Stimulated activated CD8-positive, alpha-beta memory T cell treated with anti-CD3 and anti-CD28 coated beads, Interleukin-15, amount 100 ng/mL, for 48 hours (primary cell): ENCODE measurements at regions not wholly inside any gene's neighbourhood (a gene's known extent, or its start where the extent isn't known, plus 50 kb on each side); places are given as distances from the start of the nearest gene placed in this dataset.

Source experiments
- DNase-seq, 2 donors: peaks; one replicate each; pipeline ENCODE4 v3.0.0-alpha.2; 2020; ENCODE audit warnings: low read depth in 2 of 2

DNA sequence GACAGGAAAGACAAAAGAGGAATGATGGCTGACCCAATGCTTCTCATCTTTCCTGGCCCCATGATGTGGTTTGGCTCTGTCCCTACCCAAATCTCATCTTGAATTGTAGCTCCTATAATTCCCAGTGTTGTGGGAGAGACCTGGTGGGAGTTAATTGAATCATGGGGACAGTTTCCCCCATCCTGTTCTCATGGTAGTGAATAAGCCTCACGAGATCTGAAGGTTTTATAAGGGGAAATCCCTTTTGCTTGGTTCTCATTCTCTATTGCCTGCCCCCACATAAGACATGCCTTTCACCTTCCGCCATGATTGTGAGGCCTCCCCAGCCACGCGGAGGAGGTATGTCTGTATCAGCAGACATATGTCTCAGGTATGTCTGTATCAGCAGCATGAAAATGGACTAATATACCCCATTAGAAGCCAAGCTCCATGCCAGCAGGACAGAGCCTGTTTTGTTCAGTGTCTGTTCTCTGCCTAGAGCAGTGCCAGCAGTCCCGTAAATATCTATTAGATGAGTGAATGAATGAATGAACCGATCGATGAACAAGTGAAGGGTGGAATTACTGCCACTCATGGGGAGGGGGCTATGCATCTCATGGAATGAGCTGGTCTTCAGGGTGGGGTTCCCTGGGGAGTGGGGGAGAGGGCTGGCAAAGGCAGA lies 304.4 kb downstream of the SOX9 start:
- DNase-seq: no peak

GRCh38 chr17:72425794-72426168 lies 305.0 kb downstream of the SOX9 start:
- no peak for DNase-seq

GRCh38 chr17:72426321-72426720 lies 305.5 kb downstream of the SOX9 start:
- DNase-seq: no peak

- no peak for DNase-seq
Measured at GRCh38 chr17:72426948-72427760, 306.3 kb downstream of the SOX9 start.

GRCh38 chr17:72427761-72428109 lies 306.9 kb downstream of the SOX9 start:
- DNase-seq: no peak

DNA sequence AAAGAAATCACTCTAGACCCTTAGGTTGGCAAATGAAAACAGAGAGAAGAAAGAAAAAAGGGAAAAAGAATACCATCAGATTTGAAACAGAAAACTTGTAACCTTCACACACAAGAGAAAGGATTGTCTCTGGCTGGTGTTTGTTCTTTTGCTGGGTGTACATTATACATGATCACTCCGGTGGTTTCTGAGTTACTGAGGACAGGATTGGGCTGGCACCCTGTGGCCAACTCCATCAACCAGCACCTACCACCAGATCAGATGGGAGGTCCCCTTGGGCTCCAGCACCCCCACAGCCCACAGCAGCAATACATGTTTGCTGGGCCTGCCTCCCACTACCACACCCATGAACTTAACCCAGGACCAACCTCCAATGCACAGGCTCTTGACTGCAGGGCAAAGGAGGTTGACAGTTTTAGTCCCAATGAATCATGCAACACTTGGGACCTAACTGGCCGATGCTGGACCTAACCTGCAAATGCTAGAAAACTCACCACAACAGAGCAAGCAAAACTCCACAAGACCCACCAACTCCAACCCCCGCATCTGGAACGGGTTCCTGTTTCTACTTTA lies 308.3 kb downstream of the SOX9 start:
- DNase-seq: no peak

GRCh38 chr17:72430611-72431432 lies 310.0 kb downstream of the SOX9 start:
- no peak for DNase-seq

DNA sequence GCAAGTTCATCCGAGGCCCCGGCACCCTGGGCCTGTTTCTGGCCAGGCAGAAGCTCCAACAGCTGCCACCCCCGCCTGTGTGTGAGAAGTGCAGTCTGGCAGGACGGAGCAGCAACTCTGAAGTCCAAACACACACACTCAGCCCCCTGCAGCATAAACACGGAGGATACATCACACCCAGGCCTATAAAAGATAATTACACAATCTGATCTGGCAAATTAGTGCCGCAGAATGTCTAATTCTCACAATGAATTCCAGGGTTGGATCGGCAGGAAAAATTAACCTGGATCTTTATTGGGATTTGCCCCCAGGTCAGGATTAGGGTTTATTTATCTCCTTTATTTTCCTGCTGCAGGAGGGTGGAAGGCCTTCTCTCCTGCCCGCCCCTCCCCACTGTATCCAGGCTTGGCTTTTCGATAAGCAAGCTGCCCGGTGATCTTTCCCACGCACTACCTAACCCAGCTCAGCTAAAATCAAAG lies 311.4 kb downstream of the SOX9 start:
- DNase-seq: no peak

- DNase-seq: no peak
Measured at GRCh38 chr17:72432881-72433280, 312.1 kb downstream of the SOX9 start.

- DNase-seq: no peak
Measured at GRCh38 chr17:72433797-72434196, 313.0 kb downstream of the SOX9 start.

GRCh38 chr17:72434581-72434980 lies 313.8 kb downstream of the SOX9 start:
- DNase-seq: no peak

GRCh38 chr17:72434991-72435618 lies 314.3 kb downstream of the SOX9 start:
- DNase-seq: no peak

DNA sequence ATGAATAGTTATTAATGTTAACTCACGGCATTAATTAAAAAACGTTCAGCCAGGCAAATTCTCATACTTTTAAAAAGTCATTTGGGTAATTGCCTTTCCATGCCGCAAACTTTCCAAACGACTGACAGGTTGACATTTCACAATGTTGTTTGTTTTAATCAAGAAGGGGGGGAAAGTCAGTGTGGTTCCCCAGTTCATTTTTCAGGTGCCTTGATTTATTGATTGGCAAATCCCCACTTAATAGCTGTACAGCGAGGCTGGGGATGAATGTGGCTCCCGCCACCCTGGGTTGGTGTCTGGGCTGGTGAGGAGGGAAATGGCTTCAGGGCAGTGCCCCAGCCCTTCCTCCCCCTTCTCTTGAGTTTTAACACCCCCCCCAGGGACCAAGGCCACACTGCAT lies 318.0 kb downstream of the SOX9 start:
- DNase-seq: no peak

- DNase-seq: no peak
Measured at GRCh38 chr17:72439893-72440502, 319.2 kb downstream of the SOX9 start.

DNA sequence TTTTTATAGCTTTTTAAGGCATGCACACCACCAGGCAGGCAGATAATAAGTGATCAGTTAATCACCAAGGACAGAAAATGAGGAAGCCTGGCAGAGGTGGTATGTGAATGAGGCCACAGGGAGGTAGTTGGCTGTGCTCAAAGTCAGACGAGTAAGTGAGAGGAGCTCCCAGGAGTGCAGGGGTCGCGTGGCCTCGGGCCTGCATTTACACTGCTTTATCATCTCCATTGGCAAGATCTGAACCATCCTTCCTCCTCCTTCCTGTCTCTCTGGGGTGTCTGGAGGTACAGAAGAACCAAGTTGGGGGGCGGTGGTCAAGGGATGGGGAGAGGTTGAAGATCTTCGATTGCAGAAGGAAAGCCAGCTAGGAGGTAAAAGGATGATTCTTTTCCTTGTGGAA lies 320.1 kb downstream of the SOX9 start:
- no peak for DNase-seq

DNA sequence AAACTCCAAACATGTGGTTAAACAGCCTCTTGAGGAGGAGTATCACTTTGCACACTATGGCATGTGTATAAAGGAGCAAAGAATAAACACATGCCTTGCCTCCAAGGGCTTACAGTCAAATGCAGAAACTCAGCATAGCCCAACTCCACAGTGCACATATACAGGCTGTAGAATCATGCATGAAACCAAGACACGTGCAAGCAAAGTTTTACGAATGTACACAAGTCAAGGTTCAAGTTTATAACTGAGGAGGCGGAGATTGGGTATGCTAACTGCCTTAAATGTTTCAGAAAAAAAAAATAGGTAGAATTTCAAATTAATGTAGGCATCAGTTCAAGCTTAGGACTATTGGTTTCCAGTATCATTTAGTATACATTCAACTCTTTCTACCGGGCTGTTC lies 321.1 kb downstream of the SOX9 start:
- no peak for DNase-seq

DNA sequence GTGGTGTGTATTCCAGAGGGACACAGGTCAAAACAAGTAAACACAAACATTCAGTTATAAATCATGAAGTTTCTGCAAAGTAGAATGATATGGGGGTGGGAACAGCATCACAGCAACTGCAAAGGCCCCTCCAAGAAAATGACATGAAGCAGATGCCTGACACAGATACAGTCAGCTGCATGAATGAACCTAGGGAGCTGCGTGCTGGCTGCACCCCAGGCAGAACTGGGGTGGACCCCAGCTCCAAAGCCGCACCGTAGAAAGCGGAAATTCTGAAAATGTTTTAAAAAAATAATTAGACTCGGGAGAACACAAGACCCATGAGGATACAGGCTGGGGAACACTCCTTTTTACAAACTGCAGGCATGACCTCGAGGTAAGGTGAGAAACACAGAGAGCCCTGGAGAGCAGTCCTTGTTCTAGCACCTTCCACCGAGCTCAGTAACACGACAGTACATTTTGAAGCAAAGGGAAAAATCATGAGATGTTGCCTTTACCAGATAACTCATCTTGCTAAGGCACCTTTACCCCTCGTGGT lies 323.8 kb downstream of the SOX9 start:
- DNase-seq: no peak

DNA sequence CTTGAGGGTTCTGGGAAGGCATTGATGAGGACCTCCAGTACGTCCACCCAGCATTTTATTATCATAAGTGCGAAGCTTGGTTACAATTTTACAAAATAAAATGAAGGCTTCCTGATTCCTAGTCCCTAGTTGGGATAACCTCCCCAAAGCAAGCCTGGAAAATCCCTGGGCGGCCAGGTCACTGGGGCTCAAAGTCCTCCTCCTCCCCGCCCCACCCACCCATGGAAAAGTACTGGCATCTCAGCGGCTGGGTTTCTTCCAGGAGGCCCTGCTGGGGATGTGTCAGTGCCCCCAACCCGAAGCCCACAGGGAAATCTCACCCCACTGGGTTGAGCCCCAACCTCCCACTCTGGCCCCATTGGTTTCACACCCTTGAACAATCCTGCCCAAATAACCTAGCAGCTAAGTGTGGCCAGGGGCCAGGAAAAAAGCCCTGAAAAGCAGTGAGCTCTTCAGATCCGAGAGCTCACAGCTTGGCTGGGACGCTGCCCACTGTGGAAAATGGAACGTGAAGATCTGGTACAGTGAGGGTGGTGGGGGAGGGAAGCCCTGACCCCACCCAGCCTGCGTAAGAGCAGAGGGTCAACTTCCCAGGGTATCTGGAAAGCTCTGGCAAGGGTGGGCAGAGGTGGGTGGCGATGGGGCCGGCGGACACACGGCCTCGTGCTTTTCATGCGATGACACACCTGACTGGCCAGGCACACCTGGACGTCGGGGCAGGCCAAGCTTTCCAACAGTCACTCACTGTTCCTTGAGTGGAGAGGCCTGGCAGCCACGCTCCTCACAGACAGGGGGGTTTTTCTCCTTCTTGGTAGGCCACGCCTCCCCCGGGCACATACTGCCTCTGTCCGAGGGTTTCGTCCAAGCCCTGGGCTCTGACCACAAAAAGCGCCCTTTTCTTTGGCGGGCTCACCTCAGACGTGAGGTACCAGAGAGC lies 324.5 kb downstream of the SOX9 start:
- no peak for DNase-seq

DNA sequence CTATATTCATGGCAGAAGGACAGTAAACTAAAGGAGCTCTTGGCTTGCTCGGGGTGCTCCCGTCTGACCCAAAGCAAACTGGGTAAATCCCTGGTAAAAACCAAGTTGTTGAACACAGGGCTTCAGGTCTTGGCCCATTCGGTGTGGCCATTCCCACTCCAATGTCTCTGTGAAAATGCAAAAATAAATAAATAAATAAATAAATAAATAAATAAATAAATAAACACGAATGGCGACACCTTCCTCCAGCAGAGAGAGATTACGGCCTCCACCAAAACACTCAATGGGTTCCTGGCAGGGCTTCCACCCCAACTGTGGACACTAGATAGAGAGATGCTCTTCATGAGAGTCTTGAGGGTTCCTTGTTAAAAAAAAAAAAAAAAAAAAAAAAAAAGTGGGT lies 325.3 kb downstream of the SOX9 start:
- no peak for DNase-seq
